ENCODE measurements at regions not wholly inside any gene's neighbourhood (a gene's known extent, or its start where the extent isn't known, plus 50 kb on each side); places are given as distances from the start of the nearest gene placed in this dataset.
"Not testable (repeated sequence)": the region's sequence is repeated elsewhere in the genome, so short reads cannot be mapped to it uniquely, and the experiment has no call there.

DNA sequence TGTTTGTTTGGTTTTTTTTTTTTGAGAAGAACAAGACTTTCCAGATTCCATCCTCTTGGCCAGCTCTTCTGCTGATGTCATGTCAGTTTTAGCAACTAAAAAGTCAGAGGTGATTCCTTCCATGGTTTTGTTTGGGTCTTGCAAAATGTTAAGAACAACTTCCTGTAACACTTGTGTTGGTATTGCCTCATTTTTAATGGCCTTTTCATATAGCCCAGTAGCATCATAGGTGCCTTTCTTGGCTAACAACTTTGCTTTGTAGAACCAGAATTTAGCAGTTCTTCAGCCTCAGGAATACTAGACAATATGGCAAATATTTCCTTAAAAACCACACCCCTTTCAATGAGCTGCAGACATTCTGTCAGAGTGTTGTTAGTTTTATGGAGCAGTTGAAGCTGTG lies 99.5 kb upstream of the SIRPG start:
- H3K9me3 ChIP-seq (ENCODE audit: control insufficient read depth in 2 of 2, insufficient read depth in 1 of 2, low read length in 1 of 2) = no peaks in the 10 kb centered on the region

DNA sequence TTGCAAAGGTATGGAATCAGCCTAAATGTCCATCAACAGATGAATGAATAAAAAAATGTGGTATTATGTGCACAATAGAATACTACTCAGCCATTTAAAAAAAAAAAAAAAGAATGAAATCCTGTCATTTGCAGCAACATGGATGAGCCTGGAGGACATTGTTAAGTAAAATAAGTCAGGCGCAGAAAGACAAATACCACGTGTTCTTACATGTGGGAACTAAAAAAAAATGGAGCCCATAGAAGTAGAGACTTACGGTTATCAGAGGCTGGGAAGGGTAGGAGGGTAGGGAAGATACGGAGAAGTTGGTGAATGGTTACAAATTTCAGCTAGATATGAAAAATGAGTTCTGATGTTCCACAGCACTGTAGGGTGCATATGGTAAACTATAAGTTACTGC lies 97.2 kb upstream of the SIRPG start:
- no peaks in the 10 kb centered on the region for H3K4me1 ChIP-seq (ENCODE audit: control insufficient read depth in 2 of 2, insufficient read depth in 2 of 2, low read length in 2 of 2)

More for the DNA sequence above, 99.5 kb upstream of the SIRPG start:
- no peak for DNase-seq (ENCODE audit: low read depth in 6 of 9, low spot score in 9 of 9)
- no peaks in the 10 kb centered on the region for H3K27me3 ChIP-seq (ENCODE audit: control insufficient read depth in 2 of 2, insufficient read depth in 1 of 2, low read length in 1 of 2)
- no peak overlapping the region for H3K4me3 ChIP-seq (ENCODE audit: low read length in 2 of 2)
- H3K4me1 ChIP-seq (ENCODE audit: control insufficient read depth in 2 of 2, insufficient read depth in 2 of 2, low read length in 2 of 2) = no peaks in the 10 kb centered on the region
- no peak overlapping the region for H3K27ac ChIP-seq (ENCODE audit: low read depth in 1 of 2, low read length in 1 of 2)
- no peaks in the 10 kb centered on the region for H3K36me3 ChIP-seq (ENCODE audit: control insufficient read depth in 2 of 2, insufficient read depth in 2 of 2, low read length in 1 of 2)

DNA sequence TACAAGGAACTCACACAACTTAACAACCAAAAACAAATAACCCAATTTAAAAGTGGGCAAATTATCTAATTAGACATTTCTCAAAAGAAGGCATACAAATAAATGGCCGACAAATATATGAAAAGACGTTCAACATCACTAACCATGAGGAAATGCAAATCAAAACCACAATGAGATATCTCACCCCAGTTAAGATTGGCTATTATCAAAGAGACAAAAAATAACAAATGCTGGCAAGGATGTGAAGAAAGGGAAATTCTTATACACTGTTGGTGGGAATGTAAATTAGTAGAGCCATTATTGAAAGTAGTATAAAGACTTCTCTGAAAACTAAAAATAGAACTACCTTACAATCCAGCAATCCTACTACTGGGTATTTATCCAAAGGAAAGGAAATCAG lies 96.7 kb upstream of the SIRPG start:
- 69% methylated on average over 2 of the region's 2 CpGs for WGBS
- H3K4me3 ChIP-seq (ENCODE audit: low read length in 2 of 2) = no peak overlapping the region

More for the DNA sequence above, 97.2 kb upstream of the SIRPG start:
- Histone ChIP-seq H3K27ac (ENCODE audit: low read depth in 1 of 2, low read length in 1 of 2) (no peak overlapping the region), H3K4me3 (ENCODE audit: low read length in 2 of 2) (no peak overlapping the region), H3K9me3 (ENCODE audit: control insufficient read depth in 2 of 2, insufficient read depth in 1 of 2, low read length in 1 of 2) (no peaks in the 10 kb centered on the region), H3K27me3 (ENCODE audit: control insufficient read depth in 2 of 2, insufficient read depth in 1 of 2, low read length in 1 of 2) (no peaks in the 10 kb centered on the region), H3K36me3 (ENCODE audit: control insufficient read depth in 2 of 2, insufficient read depth in 2 of 2, low read length in 1 of 2) (no peaks in the 10 kb centered on the region)
- 95% methylated on average over 4 of the region's 4 CpGs for WGBS
- no peak for DNase-seq (ENCODE audit: low read depth in 6 of 9, low spot score in 9 of 9)

DNA sequence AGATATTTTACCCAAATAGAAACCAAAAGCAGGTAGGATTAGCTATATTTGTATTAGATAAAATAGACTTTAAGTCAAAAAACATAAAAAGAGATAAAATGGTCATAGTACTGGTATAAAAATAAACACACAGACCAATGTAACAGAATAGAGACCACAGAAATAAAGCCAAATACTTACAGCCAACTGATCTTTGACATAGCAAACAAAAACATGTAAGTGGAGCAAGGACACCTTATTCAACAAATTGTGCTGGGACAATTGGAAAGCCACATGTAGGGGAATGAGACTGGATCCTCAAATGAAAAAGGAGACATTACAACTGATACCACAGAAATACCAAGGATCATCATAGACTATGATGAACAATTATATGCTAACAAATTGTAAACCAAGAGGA lies 94.5 kb upstream of the SIRPG start:
- no peak overlapping the region for H3K27ac ChIP-seq (ENCODE audit: low read depth in 1 of 2, low read length in 1 of 2)
- no peak overlapping the region for H3K4me3 ChIP-seq (ENCODE audit: low read length in 2 of 2)
- H3K27me3 ChIP-seq (ENCODE audit: control insufficient read depth in 2 of 2, insufficient read depth in 1 of 2, low read length in 1 of 2) = no peaks in the 10 kb centered on the region
- H3K4me1 ChIP-seq (ENCODE audit: control insufficient read depth in 2 of 2, insufficient read depth in 2 of 2, low read length in 2 of 2) = no peaks in the 10 kb centered on the region
- H3K36me3 ChIP-seq (ENCODE audit: control insufficient read depth in 2 of 2, insufficient read depth in 2 of 2, low read length in 1 of 2) = no peaks in the 10 kb centered on the region
- H3K9me3 ChIP-seq (ENCODE audit: control insufficient read depth in 2 of 2, insufficient read depth in 1 of 2, low read length in 1 of 2) = no peaks in the 10 kb centered on the region
- no peak for DNase-seq (ENCODE audit: low read depth in 6 of 9, low spot score in 9 of 9)

More for the DNA sequence above, 96.7 kb upstream of the SIRPG start:
- Histone ChIP-seq H3K36me3 (ENCODE audit: control insufficient read depth in 2 of 2, insufficient read depth in 2 of 2, low read length in 1 of 2) (no peaks in the 10 kb centered on the region), H3K9me3 (ENCODE audit: control insufficient read depth in 2 of 2, insufficient read depth in 1 of 2, low read length in 1 of 2) (no peaks in the 10 kb centered on the region), H3K27ac (ENCODE audit: low read depth in 1 of 2, low read length in 1 of 2) (no peak overlapping the region), H3K4me1 (ENCODE audit: control insufficient read depth in 2 of 2, insufficient read depth in 2 of 2, low read length in 2 of 2) (no peaks in the 10 kb centered on the region), H3K27me3 (ENCODE audit: control insufficient read depth in 2 of 2, insufficient read depth in 1 of 2, low read length in 1 of 2) (no peaks in the 10 kb centered on the region)
- no peak for DNase-seq (ENCODE audit: low read depth in 6 of 9, low spot score in 9 of 9)

DNA sequence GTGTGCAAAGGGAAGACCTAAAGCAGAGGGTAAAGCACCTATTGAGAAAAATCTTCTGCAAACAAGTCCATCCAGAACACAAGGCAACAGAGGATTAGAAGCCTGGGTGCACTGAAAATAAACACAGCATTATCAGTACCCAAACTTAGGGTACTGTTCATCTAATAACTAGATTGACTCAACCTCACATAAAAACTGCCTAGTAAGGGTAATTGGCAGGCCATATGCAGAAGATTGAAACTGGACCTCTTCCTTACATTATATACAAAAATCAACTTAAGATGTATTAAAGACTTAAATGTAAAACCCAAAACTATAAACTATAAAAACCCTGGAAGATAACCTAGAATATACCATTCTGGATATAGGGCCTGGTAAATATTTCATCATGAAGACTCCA lies 91.2 kb upstream of the SIRPG start:
- no peaks in the 10 kb centered on the region for H3K27me3 ChIP-seq (ENCODE audit: control insufficient read depth in 2 of 2, insufficient read depth in 1 of 2, low read length in 1 of 2)
- no peaks in the 10 kb centered on the region for H3K36me3 ChIP-seq (ENCODE audit: control insufficient read depth in 2 of 2, insufficient read depth in 2 of 2, low read length in 1 of 2)
- no peak for DNase-seq (ENCODE audit: low read depth in 6 of 9, low spot score in 9 of 9)
- H3K9me3 ChIP-seq (ENCODE audit: control insufficient read depth in 2 of 2, insufficient read depth in 1 of 2, low read length in 1 of 2) = no peaks in the 10 kb centered on the region
- no peaks in the 10 kb centered on the region for H3K4me1 ChIP-seq (ENCODE audit: control insufficient read depth in 2 of 2, insufficient read depth in 2 of 2, low read length in 2 of 2)
- H3K4me3 ChIP-seq (ENCODE audit: low read length in 2 of 2) = no peak overlapping the region
- H3K27ac ChIP-seq (ENCODE audit: low read depth in 1 of 2, low read length in 1 of 2) = no peak overlapping the region

DNA sequence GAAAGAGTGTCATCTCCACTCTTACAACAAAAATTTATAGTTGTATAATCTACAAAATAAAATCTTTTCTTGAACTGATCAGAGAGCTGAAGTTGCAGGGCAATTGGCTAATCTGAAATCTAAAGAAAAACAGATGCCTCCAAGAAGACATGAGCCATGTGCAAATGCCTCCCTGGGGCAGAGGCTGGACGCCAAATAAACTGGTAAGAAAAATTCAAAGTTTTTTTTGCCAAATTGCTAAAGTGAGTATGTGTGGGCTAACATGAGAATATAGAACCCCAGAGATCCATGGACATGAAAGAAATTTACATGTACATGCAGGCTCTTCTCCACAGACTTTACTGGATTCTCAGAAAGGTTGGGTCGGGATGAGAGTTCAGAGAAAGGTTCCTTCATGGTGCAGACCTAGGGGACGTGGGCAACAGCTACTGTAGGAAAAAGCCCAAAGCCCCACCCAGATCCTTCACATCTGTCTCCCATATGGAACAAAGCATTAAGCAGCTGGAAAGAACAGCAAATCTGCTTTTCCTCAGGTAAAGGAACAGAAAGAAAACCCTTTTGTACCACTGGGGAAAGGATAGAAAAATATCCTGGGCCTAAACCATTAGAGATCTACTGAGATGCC lies 90.5 kb upstream of the SIRPG start:
- DNase-seq (ENCODE audit: low read depth in 6 of 9, low spot score in 9 of 9) = no peak
- H3K4me3 ChIP-seq (ENCODE audit: low read length in 2 of 2) = no peak overlapping the region
- no peaks in the 10 kb centered on the region for H3K36me3 ChIP-seq (ENCODE audit: control insufficient read depth in 2 of 2, insufficient read depth in 2 of 2, low read length in 1 of 2)
- no peaks in the 10 kb centered on the region for H3K4me1 ChIP-seq (ENCODE audit: control insufficient read depth in 2 of 2, insufficient read depth in 2 of 2, low read length in 2 of 2)
- no peaks in the 10 kb centered on the region for H3K27me3 ChIP-seq (ENCODE audit: control insufficient read depth in 2 of 2, insufficient read depth in 1 of 2, low read length in 1 of 2)
- no peak overlapping the region for H3K27ac ChIP-seq (ENCODE audit: low read depth in 1 of 2, low read length in 1 of 2)
- H3K9me3 ChIP-seq (ENCODE audit: control insufficient read depth in 2 of 2, insufficient read depth in 1 of 2, low read length in 1 of 2) = no peaks in the 10 kb centered on the region
- WGBS = 95% methylated on average over 3 of the region's 3 CpGs

DNA sequence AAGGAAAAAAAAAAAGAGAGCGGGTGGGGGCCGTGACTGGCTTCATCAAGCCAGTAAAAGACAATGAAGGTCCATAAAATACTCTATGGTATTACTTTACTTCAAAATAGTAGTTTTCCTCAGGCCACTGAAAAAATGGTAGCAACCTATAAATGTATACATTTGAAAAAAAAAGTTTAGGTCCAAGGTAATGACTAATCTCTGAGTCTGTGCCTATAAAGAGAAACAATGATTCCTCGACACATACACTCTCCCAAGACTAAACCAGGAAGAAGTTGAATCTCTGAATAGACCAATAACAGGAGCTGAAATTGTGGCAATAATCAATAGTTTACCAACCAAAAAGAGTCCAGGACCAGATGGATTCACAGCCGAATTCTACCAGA lies 84.5 kb upstream of the SIRPG start:
- not testable (repeated sequence) for H3K4me3 ChIP-seq (ENCODE audit: low read length in 2 of 2); H3K4me1 ChIP-seq (ENCODE audit: control insufficient read depth in 2 of 2, insufficient read depth in 2 of 2, low read length in 2 of 2); H3K27me3 ChIP-seq (ENCODE audit: control insufficient read depth in 2 of 2, insufficient read depth in 1 of 2, low read length in 1 of 2); H3K9me3 ChIP-seq (ENCODE audit: control insufficient read depth in 2 of 2, insufficient read depth in 1 of 2, low read length in 1 of 2); H3K27ac ChIP-seq (ENCODE audit: low read depth in 1 of 2, low read length in 1 of 2); DNase-seq (ENCODE audit: low read depth in 6 of 9, low spot score in 9 of 9); H3K36me3 ChIP-seq (ENCODE audit: control insufficient read depth in 2 of 2, insufficient read depth in 2 of 2, low read length in 1 of 2)
- 62% methylated on average over 3 of the region's 4 CpGs for WGBS

DNA sequence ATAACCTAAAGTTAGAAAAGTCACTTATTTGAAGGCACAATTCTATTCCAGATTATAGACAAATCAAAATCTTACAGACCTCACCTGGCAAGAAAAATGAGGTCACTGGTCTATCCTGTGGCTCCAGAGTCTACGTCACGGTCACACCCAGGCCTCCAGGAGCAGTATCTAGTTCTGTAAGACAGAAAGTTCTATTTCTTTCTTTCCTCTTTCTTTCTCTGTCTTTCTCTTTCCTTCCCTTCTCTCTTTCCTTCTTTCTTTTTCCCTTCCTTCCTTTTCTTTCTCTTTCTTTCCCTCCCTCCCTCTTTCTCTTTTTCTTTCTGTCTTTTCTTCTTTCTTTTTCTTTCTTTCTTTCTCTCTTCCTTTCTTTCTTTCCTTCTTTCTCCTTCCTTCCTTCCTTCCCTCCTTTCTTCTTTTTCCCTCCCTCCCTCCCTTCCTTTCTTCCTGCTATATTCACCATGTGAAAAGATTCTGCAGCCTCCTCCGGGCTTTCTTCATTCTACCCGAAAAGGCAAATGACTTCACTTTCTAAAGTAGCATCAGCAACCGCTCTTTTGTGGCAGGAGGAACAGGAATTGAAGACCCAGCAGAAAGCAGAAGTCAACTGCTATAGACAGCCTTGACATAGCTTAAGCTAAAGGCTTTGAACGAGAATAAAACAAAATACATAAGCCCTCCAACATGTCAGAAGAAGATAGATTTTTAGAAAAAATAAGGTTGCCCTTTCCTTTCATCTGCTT lies 83.9 kb upstream of the SIRPG start:
- DNase-seq (ENCODE audit: low read depth in 6 of 9, low spot score in 9 of 9) = peak in 1 of 9 donors; percentile 29
- Histone ChIP-seq H3K4me1 (ENCODE audit: control insufficient read depth in 2 of 2, insufficient read depth in 2 of 2, low read length in 2 of 2) (no peaks in the 10 kb centered on the region), H3K9me3 (ENCODE audit: control insufficient read depth in 2 of 2, insufficient read depth in 1 of 2, low read length in 1 of 2) (no peaks in the 10 kb centered on the region), H3K27me3 (ENCODE audit: control insufficient read depth in 2 of 2, insufficient read depth in 1 of 2, low read length in 1 of 2) (no peaks in the 10 kb centered on the region), H3K4me3 (ENCODE audit: low read length in 2 of 2) (no peak overlapping the region), H3K36me3 (ENCODE audit: control insufficient read depth in 2 of 2, insufficient read depth in 2 of 2, low read length in 1 of 2) (no peaks in the 10 kb centered on the region), H3K27ac (ENCODE audit: low read depth in 1 of 2, low read length in 1 of 2) (no peak overlapping the region)
- WGBS = 35% methylated on average over 6 of the region's 6 CpGs

DNA sequence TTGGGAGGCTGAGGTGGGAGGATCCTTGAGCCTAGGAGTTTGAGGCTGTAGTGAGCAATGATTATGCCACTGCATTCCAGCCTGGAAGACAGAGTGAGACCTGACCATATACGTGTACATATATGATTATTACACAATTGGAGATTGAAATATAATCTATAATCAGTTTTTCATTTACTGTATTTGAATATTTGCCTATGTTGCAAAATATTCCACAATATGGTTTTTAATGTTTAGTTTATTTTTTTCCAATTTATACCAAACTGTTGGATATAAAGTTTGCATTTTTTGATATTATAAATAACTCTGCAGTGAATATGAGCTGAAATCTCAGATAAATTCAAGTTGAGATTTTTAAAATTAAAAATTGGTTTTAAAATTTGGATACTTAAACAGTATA lies 79.6 kb upstream of the SIRPG start:
- H3K9me3 ChIP-seq (ENCODE audit: control insufficient read depth in 2 of 2, insufficient read depth in 1 of 2, low read length in 1 of 2) = no peaks in the 10 kb centered on the region
- no peak for DNase-seq (ENCODE audit: low read depth in 6 of 9, low spot score in 9 of 9)
- 95% methylated on average over 1 of the region's 1 CpG for WGBS
- no peak overlapping the region for H3K4me3 ChIP-seq (ENCODE audit: low read length in 2 of 2)
- H3K36me3 ChIP-seq (ENCODE audit: control insufficient read depth in 2 of 2, insufficient read depth in 2 of 2, low read length in 1 of 2) = no peaks in the 10 kb centered on the region
- no peaks in the 10 kb centered on the region for H3K4me1 ChIP-seq (ENCODE audit: control insufficient read depth in 2 of 2, insufficient read depth in 2 of 2, low read length in 2 of 2)
- no peaks in the 10 kb centered on the region for H3K27me3 ChIP-seq (ENCODE audit: control insufficient read depth in 2 of 2, insufficient read depth in 1 of 2, low read length in 1 of 2)
- H3K27ac ChIP-seq (ENCODE audit: low read depth in 1 of 2, low read length in 1 of 2) = no peak overlapping the region

Measured in thymus (tissue), 11 donors.